Esophagus squamous epithelium (tissue), 5 donors: ENCODE measurements at regions not wholly inside any gene's neighbourhood (a gene's known extent, or its start where the extent isn't known, plus 50 kb on each side); places are given as distances from the start of the nearest gene placed in this dataset.

Source experiments
- DNase-seq: peaks from one replicate; lab custom pipeline; 2025; lab: John Stamatoyannopoulos, UW
- H3K27ac ChIP-seq, 4 donors: fragments of 200-600 bp; sonication (generic); one replicate each; pipeline ENCODE4 v1.5.1; 2016 to 2019; ENCODE audit warnings: mild to moderate bottlenecking in 1 of 4
- H3K27me3 ChIP-seq, 4 donors: fragments of 200-600 bp; sonication (generic); 1 replicate in 3 of 4; 2 replicates in 1 of 4; pipeline versions ENCODE4 v1.5.1 to v1.6.0; 2017 to 2021; ENCODE audit warnings: antibody characterized with exemption in 1 of 4
- H3K36me3 ChIP-seq, 3 donors: fragments of 200-600 bp; sonication (generic); one replicate each; pipeline ENCODE4 v1.5.1; 2016 to 2019
- H3K4me1 ChIP-seq, 3 donors: fragments of 200-600 bp; sonication (generic); one replicate each; pipeline ENCODE4 v1.5.1; 2017 to 2019
- H3K4me3 ChIP-seq, 4 donors: fragments of 200-600 bp; sonication (generic); 1 replicate in 3 of 4; 2 replicates in 1 of 4; pipeline ENCODE4 v1.5.1; 2016 to 2019; ENCODE audit warnings: mild to moderate bottlenecking in 2 of 4, moderate library complexity in 1 of 4
- H3K9me3 ChIP-seq, 3 donors: fragments of 200-600 bp; sonication (generic); one replicate each; pipeline ENCODE4 v1.5.1; 2016 to 2019
- CTCF ChIP-seq, 6 experiments: fragments of 450-650 bp in 4 of 6; fragments of 200-600 bp in 2 of 6; sonication (generic) in 2 of 6; IDR thresholded peaks; one replicate each; pipeline ENCODE4 v1.5.1; 2016 to 2019; ENCODE audit warnings: antibody characterized with exemption in 6 of 6, mild to moderate bottlenecking in 4 of 6, moderate library complexity in 4 of 6
- POLR2A ChIP-seq, 4 donors: fragments of 450-650 bp; IDR thresholded peaks; one replicate each; pipeline ENCODE4 v1.6.1; 2017; ENCODE audit warnings: antibody characterized with exemption in 4 of 4, mild to moderate bottlenecking in 4 of 4, moderate library complexity in 3 of 4
- WGBS, 2 donors: methylation state at CpG; one replicate each; pipeline ENCODE4 v1.1.5; 2018; 5-methylcytosine and 5-hydroxymethylcytosine counted together
- intact Hi-C: fragments of 100-400 bp; cut with DNase I; formaldehyde crosslinking; loops from one replicate; pipeline ENCODE4 v1.15.0; 2022
- donor health status: DM: yes; HTN: yes; CAD: no.

GRCh38 chr17:11023639-11024479 is 186.0 kb upstream of the PIRT start:
- intact Hi-C loops: no loop called here
- Histone ChIP-seq H3K4me3 (no peak overlapping the region), H3K9me3 (no peaks in the 10 kb centered on the region), H3K4me1 (peaks cover 0 to 18% (median 4%) of the 10 kb centered on the region in 3 donors), H3K27ac (no peak overlapping the region), H3K36me3 (no peaks in the 10 kb centered on the region), H3K27me3 (peaks cover 0 to 63% (median 3%) of the 10 kb centered on the region in 4 donors)
- 39% methylated on average over 5 of the region's 5 CpGs for WGBS, 2 donors
- DNase-seq: no peak
- TF ChIP-seq CTCF (IDR thresholded peaks at IDR 0.05): no peak
- no peak for TF ChIP-seq POLR2A (IDR thresholded peaks at IDR 0.05)

GRCh38 chr17:11006530-11006929 is 168.6 kb upstream of the PIRT start:
- intact Hi-C loops: no loop called here
- Histone ChIP-seq H3K9me3 (no peaks in the 10 kb centered on the region), H3K36me3 (no peaks in the 10 kb centered on the region), H3K4me1 (no peaks in the 10 kb centered on the region), H3K27me3 (peaks cover 0 to 35% (median 0%) of the 10 kb centered on the region in 4 donors), H3K4me3 (no peak overlapping the region), H3K27ac (no peak overlapping the region)
- TF ChIP-seq CTCF (IDR thresholded peaks at IDR 0.05): no peak
- TF ChIP-seq POLR2A (IDR thresholded peaks at IDR 0.05): no peak
- no peak for DNase-seq
- 65 to 68% methylated on average over 5 of the region's 5 CpGs for WGBS, 2 donors

- intact Hi-C loops: no loop called here
- no peak for DNase-seq
- H3K27ac ChIP-seq: no peak overlapping the region
- H3K36me3 ChIP-seq: no peaks in the 10 kb centered on the region
- peaks cover 0 to 34% (median 0%) of the 10 kb centered on the region in 4 donors for H3K27me3 ChIP-seq
- no peak for TF ChIP-seq POLR2A (IDR thresholded peaks at IDR 0.05)
- TF ChIP-seq CTCF (IDR thresholded peaks at IDR 0.05): no peak
- 82 to 84% methylated on average over 8 of the region's 8 CpGs for WGBS, 2 donors
- H3K9me3 ChIP-seq: no peaks in the 10 kb centered on the region
- no peaks in the 10 kb centered on the region for H3K4me1 ChIP-seq
- H3K4me3 ChIP-seq: no peak overlapping the region
Measured at GRCh38 chr17:11005940-11006339, 168.1 kb upstream of the PIRT start.

- H3K4me3 ChIP-seq: no peak overlapping the region
- no peak for TF ChIP-seq POLR2A (IDR thresholded peaks at IDR 0.05)
- no peak for TF ChIP-seq CTCF (IDR thresholded peaks at IDR 0.05)
- 50 to 55% methylated on average over 2 of the region's 2 CpGs for WGBS, 2 donors
- intact Hi-C loops: no loop called here
- H3K4me1 ChIP-seq: no peaks in the 10 kb centered on the region
- no peaks in the 10 kb centered on the region for H3K36me3 ChIP-seq
- H3K27ac ChIP-seq: no peak overlapping the region
- no peak for DNase-seq
- no peaks in the 10 kb centered on the region for H3K9me3 ChIP-seq
- H3K27me3 ChIP-seq: peaks cover 0 to 25% (median 0%) of the 10 kb centered on the region in 4 donors
Measured at GRCh38 chr17:11002417-11002816, 164.5 kb upstream of the PIRT start.

GRCh38 chr17:11001651-11002050 is 163.8 kb upstream of the PIRT start:
- no peak overlapping the region for H3K4me3 ChIP-seq
- no peak for DNase-seq
- H3K27me3 ChIP-seq: peaks cover 0 to 32% (median 0%) of the 10 kb centered on the region in 4 donors
- no peaks in the 10 kb centered on the region for H3K36me3 ChIP-seq
- intact Hi-C loops: no loop called here
- no peak for TF ChIP-seq POLR2A (IDR thresholded peaks at IDR 0.05)
- no peak for TF ChIP-seq CTCF (IDR thresholded peaks at IDR 0.05)
- WGBS, 2 donors: 35 to 48% methylated on average over 4 of the region's 4 CpGs
- H3K9me3 ChIP-seq: no peaks in the 10 kb centered on the region
- H3K27ac ChIP-seq: no peak overlapping the region
- no peaks in the 10 kb centered on the region for H3K4me1 ChIP-seq
